DLD1 (cell line): ENCODE measurements at regions not wholly inside any gene's neighbourhood (a gene's known extent, or its start where the extent isn't known, plus 50 kb on each side); places are given as distances from the start of the nearest gene placed in this dataset.

Source experiments
- in situ Hi-C: cut with HindIII; loops from 2 replicates; pipeline ENCODE4 v1.10.0; 2017; ENCODE audit warnings: low sequenced_read_pairs

DNA sequence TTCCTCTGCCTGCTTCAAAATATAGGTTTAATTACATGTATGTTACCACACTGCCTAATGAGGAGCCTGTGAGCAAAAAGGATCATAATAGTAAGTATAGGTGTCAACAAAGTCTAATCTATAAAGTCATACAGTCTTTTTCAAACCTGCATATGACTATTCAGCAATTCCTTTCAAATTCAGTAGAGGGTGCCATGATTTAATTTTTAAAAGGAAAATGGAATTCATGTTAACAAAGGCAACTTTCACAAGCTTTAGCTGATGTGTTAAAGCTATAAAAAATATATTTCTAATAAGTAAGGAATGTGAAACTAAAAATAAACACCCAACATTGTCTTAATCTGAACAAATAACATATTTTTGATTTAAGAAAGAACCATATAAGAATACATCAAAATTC lies 52.1 kb downstream of the MPP7 start:
- in situ Hi-C loops, result loop anchor here (10.0 kb wide), 1 partner anchor 144 kb away; no protein-coding TSS in a partner anchor

DNA sequence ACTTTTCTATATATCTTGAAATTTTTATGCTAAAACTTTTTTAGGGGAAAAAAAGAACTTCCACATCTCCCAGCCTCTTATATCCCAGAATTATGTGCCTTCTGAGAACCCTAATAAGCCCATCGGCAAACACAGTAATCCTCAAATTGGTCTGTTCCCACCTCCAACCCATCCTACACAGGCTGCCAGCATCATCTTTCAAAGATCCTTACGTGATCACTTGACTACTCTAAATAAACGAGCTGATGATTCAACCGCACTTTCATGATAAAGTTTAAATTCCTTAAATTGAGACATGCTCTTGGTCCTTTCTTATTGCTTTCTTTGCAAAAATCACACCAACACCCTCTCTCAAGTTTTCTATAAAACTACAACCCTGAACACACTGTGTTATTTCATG lies 52.5 kb downstream of the MPP7 start:
- in situ Hi-C loops, result loop anchor here (10.0 kb wide), 1 partner anchor 144 kb away; no protein-coding TSS in a partner anchor

DNA sequence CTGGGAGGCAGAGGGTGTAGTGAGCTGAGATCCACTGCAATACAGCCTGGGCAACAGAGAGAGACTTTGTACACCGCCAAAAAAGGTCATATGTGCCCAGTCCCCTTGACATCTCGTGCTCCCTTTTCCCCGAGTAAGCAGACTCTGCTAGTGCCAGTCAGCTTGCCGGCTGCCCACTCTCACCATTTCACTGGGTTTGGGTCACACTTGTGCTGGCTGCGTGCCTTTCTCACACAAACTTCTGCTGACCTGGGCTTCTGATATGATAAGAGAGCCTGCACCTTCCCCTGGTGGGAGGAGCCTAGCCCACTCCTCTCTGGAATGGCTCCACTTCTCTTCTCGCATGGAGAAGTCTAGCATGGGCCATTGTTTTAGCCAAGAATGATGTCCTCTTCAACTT lies 53.4 kb downstream of the MPP7 start:
- in situ Hi-C loops, result no loop called here

DNA sequence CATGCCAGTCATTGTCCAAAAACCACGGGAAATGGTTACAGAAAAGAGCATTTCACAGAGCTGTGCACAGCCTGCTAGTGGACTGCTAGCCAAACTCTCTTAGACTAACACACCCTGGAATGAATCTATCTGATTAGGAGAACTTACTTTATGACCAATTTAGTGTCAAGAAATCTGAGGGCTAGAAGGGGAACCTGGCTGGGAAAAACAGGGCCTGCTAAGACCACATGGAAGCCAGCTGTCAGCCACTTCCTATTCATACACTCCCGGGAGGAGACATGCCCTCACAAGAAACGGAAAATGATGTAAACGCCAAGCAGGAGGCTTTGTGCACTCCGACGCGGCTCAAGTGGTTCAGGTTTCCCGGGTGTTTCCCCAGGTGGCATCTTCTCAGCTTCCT lies 54.8 kb downstream of the MPP7 start:
- in situ Hi-C loops, result no loop called here

DNA sequence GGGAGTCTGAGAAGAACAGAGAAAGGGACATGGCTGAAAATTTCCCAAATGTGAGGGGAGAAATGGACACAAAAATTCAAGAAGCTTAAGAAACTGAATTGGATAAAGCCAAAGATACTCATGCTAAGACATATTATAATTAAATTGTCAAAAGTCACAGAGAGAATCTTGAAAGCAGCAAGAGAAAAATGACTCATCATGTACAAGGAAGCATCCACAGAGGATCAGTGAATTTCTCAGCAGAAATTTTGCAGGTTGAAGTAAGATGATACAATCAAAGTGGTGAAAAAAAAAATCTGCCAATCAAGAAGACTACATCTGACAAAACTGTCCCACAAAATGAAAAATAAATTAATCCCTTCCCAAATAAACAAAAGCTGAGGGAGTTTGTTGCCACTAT lies 56.8 kb downstream of the MPP7 start:
- in situ Hi-C loops, result no loop called here

DNA sequence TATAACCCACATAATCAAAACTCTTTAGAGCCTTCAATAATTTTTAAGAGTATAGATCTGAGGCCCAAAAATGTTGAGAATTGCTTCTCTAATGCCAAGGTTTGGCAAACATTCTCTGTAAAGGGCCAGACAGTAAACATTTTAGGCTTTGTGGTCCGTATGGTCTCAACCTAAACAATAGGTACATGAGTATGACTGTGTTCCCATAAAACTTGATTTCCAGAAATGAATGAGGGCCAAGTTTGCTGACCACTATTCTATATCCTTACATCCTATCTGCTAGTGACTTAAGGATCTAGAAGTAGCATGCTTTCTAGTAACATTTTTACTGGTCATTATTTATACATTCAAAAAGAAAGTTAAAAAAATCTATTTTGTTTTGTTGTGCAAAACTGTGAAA lies 58.9 kb downstream of the MPP7 start:
- in situ Hi-C loops, result no loop called here

DNA sequence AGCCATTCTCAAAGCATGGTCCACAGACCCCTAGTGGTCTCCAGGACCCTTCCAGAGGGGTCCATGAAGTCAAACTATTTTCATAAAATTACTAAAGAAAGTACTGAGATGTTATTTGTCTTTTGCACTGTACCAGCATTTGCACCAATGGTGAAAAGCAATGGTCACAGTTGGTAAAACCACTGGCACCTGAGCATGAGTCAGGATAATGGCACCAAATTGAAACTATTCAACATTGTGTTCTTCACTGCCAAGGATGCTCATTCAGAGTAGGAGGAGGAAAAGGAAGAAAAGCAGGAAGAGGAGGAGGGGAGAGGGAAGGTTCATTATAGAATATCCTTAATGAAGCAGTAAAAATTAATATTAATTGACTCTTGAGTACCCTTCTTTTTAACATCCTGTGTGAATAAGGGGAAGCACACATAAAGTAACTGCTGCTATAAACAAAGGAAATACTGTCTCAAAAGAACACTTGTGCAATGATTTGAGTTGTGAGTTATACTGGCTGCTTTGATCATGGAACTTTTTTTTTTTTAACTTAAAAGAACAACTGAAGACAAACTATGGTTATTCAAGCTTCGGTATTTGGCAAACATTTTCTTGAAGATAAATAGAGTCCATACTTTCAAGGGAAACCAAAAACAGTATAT lies 60.2 kb downstream of the MPP7 start:
- in situ Hi-C loops, result no loop called here

DNA sequence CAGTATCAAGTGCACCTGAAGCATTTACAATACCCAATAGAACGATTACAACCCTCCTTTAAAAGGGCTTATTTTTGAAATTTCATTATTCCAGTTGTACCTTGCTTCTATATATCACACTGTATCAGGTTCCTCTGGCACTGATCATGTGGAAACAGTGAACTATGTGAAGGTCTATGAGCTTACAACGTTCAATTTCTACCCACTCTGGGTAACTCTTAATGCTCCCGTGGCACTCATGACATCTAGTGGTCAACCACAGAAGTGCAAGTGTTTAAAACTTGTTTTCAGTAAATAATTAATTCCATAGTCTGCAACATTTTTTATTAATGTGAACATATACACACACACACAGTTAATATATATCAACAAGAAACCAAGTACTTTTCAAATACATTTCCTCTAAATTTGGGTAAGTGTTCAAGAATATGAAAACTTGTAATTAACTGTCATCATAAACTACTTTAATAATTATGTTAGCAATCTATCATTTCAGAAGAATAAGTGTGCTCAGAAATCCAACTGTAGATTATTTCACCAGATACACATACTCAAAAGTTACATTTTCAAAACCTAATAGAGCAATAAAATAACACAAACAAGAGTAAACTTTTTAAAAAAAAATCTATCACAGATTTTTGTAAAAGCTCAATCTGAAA lies 61.0 kb downstream of the MPP7 start:
- in situ Hi-C loops, result no loop called here

DNA sequence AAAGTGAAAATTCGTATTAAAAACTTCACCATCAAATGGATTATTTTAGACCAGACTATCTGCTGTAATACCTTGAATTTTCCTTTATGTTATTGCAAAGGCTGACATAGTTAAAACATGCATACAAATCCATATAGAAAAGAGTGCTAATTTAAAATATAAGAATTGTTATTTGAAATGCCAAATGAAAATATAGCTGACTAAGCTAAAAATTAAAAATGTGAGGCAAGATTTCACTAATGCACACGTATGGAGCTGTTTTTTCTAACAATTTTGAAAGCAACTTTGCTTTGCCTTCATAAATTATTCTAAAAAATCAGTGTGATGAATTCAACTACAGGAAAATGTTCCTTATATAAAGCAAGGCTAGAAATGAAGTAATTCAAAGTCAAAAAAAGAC lies 62.5 kb downstream of the MPP7 start:
- in situ Hi-C loops, result no loop called here

DNA sequence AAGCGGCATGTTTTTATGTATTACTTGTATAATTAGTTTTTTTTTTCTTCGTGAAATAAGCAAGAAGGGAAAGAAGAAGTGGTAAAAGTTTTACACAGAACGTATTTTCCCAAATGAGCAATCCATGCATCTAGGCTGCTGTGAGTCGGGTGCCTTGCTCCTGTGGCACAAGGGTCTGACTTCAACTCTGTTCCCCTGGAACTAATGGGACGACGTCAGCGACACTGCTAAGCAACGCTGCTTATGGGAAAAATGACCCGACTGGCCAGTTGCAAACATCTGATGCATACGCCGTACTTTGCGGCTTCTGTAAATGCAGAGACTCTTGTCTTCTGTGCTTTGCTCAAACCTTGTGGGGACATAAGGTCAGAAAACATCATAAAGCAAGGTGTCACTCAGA lies 66.3 kb downstream of the MPP7 start:
- in situ Hi-C loops, result no loop called here

DNA sequence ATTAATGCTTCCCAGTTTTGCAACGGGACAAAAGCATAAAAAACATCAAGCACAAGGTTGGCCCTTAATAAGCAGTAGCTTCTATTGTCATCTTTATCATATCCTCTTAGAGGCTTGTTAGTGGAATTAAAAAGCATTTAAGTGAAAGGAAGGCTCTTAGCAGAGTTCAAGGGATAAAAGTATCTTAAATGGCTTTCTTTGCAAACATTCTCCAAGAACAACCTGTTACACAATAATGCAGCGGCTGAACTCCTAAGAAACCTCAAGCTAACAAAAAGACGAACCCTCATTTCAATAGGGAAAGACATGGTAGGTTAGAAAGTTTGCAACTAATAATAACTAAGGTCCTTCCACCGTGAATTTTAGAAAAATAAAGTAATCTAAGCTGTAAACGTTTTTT lies 82.1 kb downstream of the MPP7 start:
- in situ Hi-C loops, result no loop called here

DNA sequence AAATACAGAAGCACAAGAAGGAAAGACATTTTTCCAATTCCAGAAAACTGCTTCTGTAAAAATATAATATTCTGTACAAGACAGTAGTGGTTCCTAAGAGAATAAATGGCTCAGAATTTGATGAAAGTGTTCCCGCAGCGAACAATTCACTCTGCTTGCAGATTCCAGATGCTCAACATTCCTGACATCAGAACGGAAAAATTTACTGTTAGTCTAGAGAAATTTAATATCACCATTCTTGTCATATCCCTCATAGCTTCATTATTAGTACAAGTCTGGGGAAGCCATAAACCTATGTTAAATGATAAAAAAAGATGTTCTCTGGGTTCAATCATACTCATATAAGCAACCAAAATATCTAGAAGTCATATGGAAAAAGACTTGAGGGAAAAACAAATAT lies 83.6 kb downstream of the MPP7 start:
- in situ Hi-C loops, result no loop called here

DNA sequence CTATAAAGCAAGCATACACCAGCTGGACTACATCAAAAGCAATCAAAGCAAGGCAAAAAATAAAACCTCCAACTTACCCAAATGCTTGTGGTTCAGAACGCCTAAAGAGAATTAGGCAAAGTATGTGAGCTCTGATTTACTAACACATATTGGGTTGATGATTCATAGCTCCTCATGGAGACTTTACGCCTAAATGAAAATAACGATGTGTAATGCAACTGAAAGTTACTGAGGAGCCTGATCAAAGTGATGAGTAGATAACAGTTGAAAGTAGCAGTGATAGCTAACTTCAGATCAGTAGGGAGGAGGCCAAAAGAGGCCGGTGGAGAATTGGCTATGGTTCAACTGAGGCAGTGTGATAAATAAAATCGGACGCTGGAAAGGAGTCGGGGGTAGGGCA lies 85.0 kb downstream of the MPP7 start:
- in situ Hi-C loops, result no loop called here

DNA sequence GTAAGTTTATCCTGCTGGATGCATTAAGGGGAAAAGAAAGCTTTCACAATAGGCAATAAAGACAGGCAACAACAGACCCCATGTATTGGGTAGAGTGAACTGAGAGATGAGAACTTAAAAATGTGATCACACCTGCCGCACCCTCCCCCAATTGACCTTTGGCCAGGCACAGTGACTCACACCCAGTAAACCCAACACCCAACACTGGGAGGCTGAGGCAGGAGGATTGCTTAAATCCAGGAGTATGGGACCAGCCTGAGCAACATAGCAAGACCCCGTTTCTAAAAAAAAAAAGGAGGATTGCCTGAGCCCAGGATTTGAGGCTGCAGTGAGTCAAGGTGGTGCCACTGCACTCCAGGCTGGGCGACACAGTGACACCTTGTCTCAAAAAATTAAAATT lies 86.9 kb downstream of the MPP7 start:
- in situ Hi-C loops, result no loop called here

DNA sequence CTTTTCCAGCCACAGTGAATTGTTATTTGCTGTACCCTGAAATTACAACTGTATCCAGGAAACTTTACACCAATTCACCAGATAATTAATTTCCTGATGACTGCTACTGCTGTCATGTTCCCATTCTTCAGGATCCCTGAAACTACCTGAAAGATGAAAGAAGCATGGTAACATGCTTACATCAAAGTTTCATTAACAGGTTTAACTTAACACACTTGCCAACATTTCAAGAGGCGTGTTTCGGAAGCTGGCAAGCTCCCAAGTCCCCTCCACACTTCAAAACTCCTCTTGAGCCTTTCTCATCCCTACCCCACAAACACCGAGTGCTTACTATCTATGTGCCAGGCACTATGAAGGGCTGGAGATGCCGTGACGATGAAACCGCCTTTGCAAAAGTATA lies 88.6 kb downstream of the MPP7 start:
- in situ Hi-C loops, result no loop called here

DNA sequence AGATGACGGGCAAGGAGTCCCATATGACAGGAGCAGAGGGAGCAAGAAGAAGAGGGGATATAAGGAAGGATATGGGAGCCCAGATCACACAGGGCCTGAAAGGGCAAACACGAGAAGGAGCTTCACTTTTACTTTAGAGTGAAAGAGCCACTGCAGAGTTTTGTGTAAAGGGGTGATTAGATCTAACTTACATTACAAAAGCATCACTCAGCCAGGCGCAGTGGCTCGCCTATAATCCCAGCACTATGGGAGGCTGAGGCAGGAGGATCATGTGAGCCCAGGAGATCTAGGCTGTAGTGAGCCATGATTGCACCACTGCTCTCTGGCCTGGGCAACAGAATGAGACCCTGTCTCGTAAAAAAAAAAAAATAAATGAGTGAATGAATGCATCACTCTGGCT lies 91.1 kb downstream of the MPP7 start:
- in situ Hi-C loops, result no loop called here

DNA sequence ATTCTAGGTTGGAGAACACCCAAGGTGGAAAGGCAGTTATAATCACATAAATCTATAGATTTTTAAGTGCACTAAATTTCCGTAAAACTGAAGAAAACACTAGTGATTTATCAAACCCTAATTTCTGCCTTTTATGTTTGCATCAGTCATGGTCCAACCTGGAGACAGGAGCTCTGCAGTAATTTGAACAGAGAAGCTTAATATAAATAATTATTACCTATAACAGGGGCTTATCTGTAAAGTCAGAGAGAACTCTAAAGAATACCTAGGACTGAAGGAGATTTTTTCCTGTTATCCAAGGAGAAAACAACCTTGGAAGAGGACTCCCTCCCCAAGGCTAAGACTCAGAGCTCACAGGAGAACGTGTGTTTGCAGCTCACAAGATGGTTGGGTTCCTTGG lies 95.1 kb downstream of the MPP7 start:
- in situ Hi-C loops, result no loop called here

DNA sequence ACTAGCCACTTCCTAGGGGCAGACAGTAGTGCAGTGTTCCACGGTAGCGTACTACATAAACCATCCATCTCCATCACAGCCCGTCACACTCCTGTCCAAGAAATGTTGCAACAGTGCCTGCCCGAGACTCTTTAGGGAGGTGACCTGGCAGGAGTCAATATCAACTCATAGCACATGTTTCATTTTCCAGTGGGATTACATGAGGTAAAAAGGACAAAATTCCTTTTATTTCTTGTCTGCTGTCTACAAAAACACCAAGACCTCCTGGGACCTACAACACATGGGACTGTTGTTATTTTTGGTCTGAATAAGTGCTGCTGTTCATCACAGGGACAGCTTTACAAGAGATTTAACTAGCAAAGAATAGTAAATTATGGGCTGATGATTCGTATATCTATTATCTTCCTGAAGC lies 99.9 kb downstream of the MPP7 start:
- in situ Hi-C loops, result no loop called here

DNA sequence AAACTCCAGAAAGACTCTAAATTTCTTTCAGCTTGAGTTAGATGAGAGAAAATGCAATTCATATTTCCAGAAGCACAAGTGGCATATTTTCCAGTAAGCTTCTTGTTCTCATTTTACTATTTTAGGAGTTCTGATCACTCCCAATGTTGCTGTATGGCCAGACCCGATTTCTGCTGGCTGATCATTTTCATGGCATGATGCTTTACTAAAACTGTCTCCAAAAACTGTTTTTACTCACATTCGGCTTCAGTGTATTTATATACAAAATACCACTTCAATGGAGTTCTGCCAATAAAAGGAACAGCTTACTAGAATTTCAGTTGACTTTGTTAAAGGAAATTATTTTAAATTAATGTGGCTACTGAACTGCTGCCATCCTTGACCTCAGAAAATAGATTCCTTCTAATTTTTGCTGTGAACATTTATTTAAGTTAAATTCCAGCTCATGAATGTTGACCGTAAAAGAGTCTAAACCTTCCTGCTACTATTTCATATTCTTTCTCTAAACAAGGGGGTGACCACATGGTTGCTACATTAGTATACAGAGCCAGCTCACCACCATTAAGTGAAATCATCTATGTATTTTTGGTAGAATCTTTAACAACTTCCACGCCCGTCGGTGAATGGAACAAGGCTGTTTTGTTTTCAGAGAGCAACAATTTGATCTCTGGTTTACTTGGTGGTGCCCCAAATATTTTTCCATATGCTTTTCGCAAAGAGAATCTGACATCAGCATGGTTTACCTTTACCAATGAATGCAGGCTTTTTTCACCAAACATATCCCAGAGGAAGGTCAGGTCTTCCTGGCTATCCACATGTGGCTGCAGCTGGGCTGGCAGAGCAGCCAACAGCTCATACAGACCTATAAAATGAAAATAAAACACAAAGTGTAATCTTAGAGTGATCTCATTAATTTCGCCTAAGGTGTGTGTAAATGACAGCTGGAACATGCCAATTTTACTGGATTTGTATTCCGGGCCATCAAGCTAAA lies 101.2 kb downstream of the MPP7 start:
- in situ Hi-C loops, result no loop called here

DNA sequence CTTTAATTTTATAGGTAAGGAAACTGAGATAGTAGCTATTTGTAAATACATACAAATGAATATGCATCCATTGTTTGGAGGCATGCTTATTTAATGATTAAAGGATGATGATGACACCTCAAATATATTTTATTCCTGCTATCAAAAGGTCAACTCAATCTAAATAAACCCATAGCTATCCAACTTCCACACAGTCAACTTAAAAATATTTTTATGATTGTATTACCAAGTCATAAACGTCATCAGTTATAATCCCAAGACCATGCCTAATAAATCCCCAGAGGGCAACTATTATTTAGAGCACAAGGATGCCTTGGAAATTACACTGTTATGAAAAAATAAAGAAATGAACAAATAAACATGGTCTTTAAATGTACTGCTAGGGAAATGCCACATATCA lies 102.1 kb downstream of the MPP7 start:
- in situ Hi-C loops, result no loop called here

DNA sequence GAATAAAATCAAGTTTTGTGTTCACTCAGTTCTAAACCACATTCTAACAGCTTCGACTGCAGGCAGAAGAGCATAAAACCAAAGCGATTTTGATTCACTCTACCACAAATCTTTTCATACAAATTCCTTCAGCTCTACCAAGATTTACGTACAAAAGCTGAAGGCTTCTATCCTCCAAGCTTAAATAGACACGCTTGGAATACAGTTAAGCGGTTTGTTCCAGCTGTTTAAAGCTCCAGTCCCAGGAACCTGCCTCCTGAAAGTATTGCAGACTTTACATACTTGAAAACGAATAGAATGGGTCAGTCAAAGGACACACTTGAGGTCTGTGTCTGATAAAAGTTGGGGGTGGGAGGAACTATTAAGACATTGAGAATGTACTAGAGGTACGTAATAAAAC lies 102.9 kb downstream of the MPP7 start:
- in situ Hi-C loops, result no loop called here

DNA sequence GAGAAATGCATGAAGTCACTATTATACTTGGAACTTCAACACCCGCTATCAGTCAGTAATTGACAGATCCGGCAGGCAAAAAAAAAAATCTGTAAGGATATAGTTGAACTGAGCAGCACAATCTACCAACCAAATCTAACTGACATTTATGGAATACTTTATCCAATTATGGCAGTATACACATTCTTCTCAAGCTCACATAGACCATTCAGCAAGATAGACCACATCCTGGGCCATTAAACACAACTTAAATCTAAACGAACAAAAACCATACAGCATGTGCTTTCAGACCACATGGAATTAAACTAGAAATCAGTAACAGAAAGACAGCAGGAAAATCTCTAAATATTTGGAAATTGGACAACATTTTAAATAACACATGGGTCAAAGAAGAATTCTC lies 112.7 kb downstream of the MPP7 start:
- in situ Hi-C loops, result no loop called here
